ENCODE measurements at regions not wholly inside any gene's neighbourhood (a gene's known extent, or its start where the extent isn't known, plus 50 kb on each side); places are given as distances from the start of the nearest gene placed in this dataset.

- H3K4me3 ChIP-seq (ENCODE audit: low read depth, low read length) = no peak overlapping the region
- TF ChIP-seq CTCF (IDR thresholded peaks at IDR 0.05; ENCODE audit: control insufficient read depth, extremely low read depth, insufficient read depth) = no peak
- DNase-seq (ENCODE audit: low read depth) = no peak
Measured at GRCh38 chr11:93049740-93050139, 80.3 kb downstream of the MTNR1B start.

GRCh38 chr11:93051186-93051585 is 81.7 kb downstream of the MTNR1B start:
- DNase-seq (ENCODE audit: low read depth) = no peak
- no peak for TF ChIP-seq CTCF (IDR thresholded peaks at IDR 0.05; ENCODE audit: control insufficient read depth, extremely low read depth, insufficient read depth)
- H3K4me3 ChIP-seq (ENCODE audit: low read depth, low read length) = no peak overlapping the region

GRCh38 chr11:93053864-93054263 is 84.4 kb downstream of the MTNR1B start:
- no peak for TF ChIP-seq CTCF (IDR thresholded peaks at IDR 0.05; ENCODE audit: control insufficient read depth, extremely low read depth, insufficient read depth)
- DNase-seq (ENCODE audit: low read depth) = no peak

GRCh38 chr11:93054279-93054678 is 84.8 kb downstream of the MTNR1B start:
- no peak for DNase-seq (ENCODE audit: low read depth)
- TF ChIP-seq CTCF (IDR thresholded peaks at IDR 0.05; ENCODE audit: control insufficient read depth, extremely low read depth, insufficient read depth) = no peak

More at GRCh38 chr11:93053864-93054263, 84.4 kb downstream of the MTNR1B start:
- no peak overlapping the region for H3K4me3 ChIP-seq (ENCODE audit: low read depth, low read length)

GRCh38 chr11:93054881-93055280 is 85.4 kb downstream of the MTNR1B start:
- DNase-seq (ENCODE audit: low read depth) = no peak
- no peak for TF ChIP-seq CTCF (IDR thresholded peaks at IDR 0.05; ENCODE audit: control insufficient read depth, extremely low read depth, insufficient read depth)
- H3K4me3 ChIP-seq (ENCODE audit: low read depth, low read length) = no peak overlapping the region

More at GRCh38 chr11:93054279-93054678, 84.8 kb downstream of the MTNR1B start:
- H3K4me3 ChIP-seq (ENCODE audit: low read depth, low read length) = no peak overlapping the region

- TF ChIP-seq CTCF (IDR thresholded peaks at IDR 0.05; ENCODE audit: control insufficient read depth, extremely low read depth, insufficient read depth) = no peak
- H3K4me3 ChIP-seq (ENCODE audit: low read depth, low read length) = no peak overlapping the region
- DNase-seq (ENCODE audit: low read depth) = no peak
Measured at GRCh38 chr11:93059117-93059957, 89.9 kb downstream of the MTNR1B start.

GRCh38 chr11:93063086-93063485 is 93.6 kb downstream of the MTNR1B start:
- DNase-seq (ENCODE audit: low read depth) = no peak
- no peak for TF ChIP-seq CTCF (IDR thresholded peaks at IDR 0.05; ENCODE audit: control insufficient read depth, extremely low read depth, insufficient read depth)
- no peak overlapping the region for H3K4me3 ChIP-seq (ENCODE audit: low read depth, low read length)

All from LNCaP clone FGC (cell line).